ENCODE measurements at regions not wholly inside any gene's neighbourhood (a gene's known extent, or its start where the extent isn't known, plus 50 kb on each side); places are given as distances from the start of the nearest gene placed in this dataset.

- no peak overlapping the region for H3K27ac ChIP-seq (ENCODE audit: low read depth in 1 of 2, low read length in 1 of 2)
- H3K4me1 ChIP-seq (ENCODE audit: control insufficient read depth in 2 of 2, insufficient read depth in 2 of 2, low read length in 2 of 2) = no peaks in the 10 kb centered on the region
- 93% methylated on average over 3 of the region's 3 CpGs for WGBS
- H3K9me3 ChIP-seq (ENCODE audit: control insufficient read depth in 2 of 2, insufficient read depth in 1 of 2, low read length in 1 of 2) = no peaks in the 10 kb centered on the region
- DNase-seq (ENCODE audit: low read depth in 6 of 9, low spot score in 9 of 9) = no peak
- H3K27me3 ChIP-seq (ENCODE audit: control insufficient read depth in 2 of 2, insufficient read depth in 1 of 2, low read length in 1 of 2) = no peaks in the 10 kb centered on the region
- H3K4me3 ChIP-seq (ENCODE audit: low read length in 2 of 2) = no peak overlapping the region
- H3K36me3 ChIP-seq (ENCODE audit: control insufficient read depth in 2 of 2, insufficient read depth in 2 of 2, low read length in 1 of 2) = no peaks in the 10 kb centered on the region
Observed at GRCh38 chr2:122539920-122540319, 784.5 kb downstream of the TSN start.

- Histone ChIP-seq H3K27ac (ENCODE audit: low read depth in 1 of 2, low read length in 1 of 2) (no peak overlapping the region), H3K4me3 (ENCODE audit: low read length in 2 of 2) (no peak overlapping the region), H3K36me3 (ENCODE audit: control insufficient read depth in 2 of 2, insufficient read depth in 2 of 2, low read length in 1 of 2) (no peaks in the 10 kb centered on the region), H3K9me3 (ENCODE audit: control insufficient read depth in 2 of 2, insufficient read depth in 1 of 2, low read length in 1 of 2) (no peaks in the 10 kb centered on the region), H3K4me1 (ENCODE audit: control insufficient read depth in 2 of 2, insufficient read depth in 2 of 2, low read length in 2 of 2) (no peaks in the 10 kb centered on the region), H3K27me3 (ENCODE audit: control insufficient read depth in 2 of 2, insufficient read depth in 1 of 2, low read length in 1 of 2) (no peaks in the 10 kb centered on the region)
- no peak for DNase-seq (ENCODE audit: low read depth in 6 of 9, low spot score in 9 of 9)
- WGBS = 83% methylated on average over 6 of the region's 6 CpGs
Observed at GRCh38 chr2:122542236-122542635, 786.8 kb downstream of the TSN start.

GRCh38 chr2:122542646-122543045 is 787.2 kb downstream of the TSN start:
- H3K4me1 ChIP-seq (ENCODE audit: control insufficient read depth in 2 of 2, insufficient read depth in 2 of 2, low read length in 2 of 2) = no peaks in the 10 kb centered on the region
- no peak for DNase-seq (ENCODE audit: low read depth in 6 of 9, low spot score in 9 of 9)
- no peak overlapping the region for H3K27ac ChIP-seq (ENCODE audit: low read depth in 1 of 2, low read length in 1 of 2)
- no peaks in the 10 kb centered on the region for H3K27me3 ChIP-seq (ENCODE audit: control insufficient read depth in 2 of 2, insufficient read depth in 1 of 2, low read length in 1 of 2)
- H3K9me3 ChIP-seq (ENCODE audit: control insufficient read depth in 2 of 2, insufficient read depth in 1 of 2, low read length in 1 of 2) = no peaks in the 10 kb centered on the region
- H3K36me3 ChIP-seq (ENCODE audit: control insufficient read depth in 2 of 2, insufficient read depth in 2 of 2, low read length in 1 of 2) = no peaks in the 10 kb centered on the region
- no peak overlapping the region for H3K4me3 ChIP-seq (ENCODE audit: low read length in 2 of 2)
- WGBS = 92% methylated on average over 2 of the region's 2 CpGs

GRCh38 chr2:122543815-122544214 is 788.4 kb downstream of the TSN start:
- Histone ChIP-seq H3K9me3 (ENCODE audit: control insufficient read depth in 2 of 2, insufficient read depth in 1 of 2, low read length in 1 of 2) (no peaks in the 10 kb centered on the region), H3K4me3 (ENCODE audit: low read length in 2 of 2) (no peak overlapping the region), H3K36me3 (ENCODE audit: control insufficient read depth in 2 of 2, insufficient read depth in 2 of 2, low read length in 1 of 2) (no peaks in the 10 kb centered on the region), H3K4me1 (ENCODE audit: control insufficient read depth in 2 of 2, insufficient read depth in 2 of 2, low read length in 2 of 2) (no peaks in the 10 kb centered on the region), H3K27me3 (ENCODE audit: control insufficient read depth in 2 of 2, insufficient read depth in 1 of 2, low read length in 1 of 2) (no peaks in the 10 kb centered on the region), H3K27ac (ENCODE audit: low read depth in 1 of 2, low read length in 1 of 2) (no peak overlapping the region)
- DNase-seq (ENCODE audit: low read depth in 6 of 9, low spot score in 9 of 9) = no peak
- WGBS = 88% methylated on average over 2 of the region's 2 CpGs

GRCh38 chr2:122545821-122546220 is 790.4 kb downstream of the TSN start:
- no peak overlapping the region for H3K4me3 ChIP-seq (ENCODE audit: low read length in 2 of 2)
- no peak for DNase-seq (ENCODE audit: low read depth in 6 of 9, low spot score in 9 of 9)
- H3K27me3 ChIP-seq (ENCODE audit: control insufficient read depth in 2 of 2, insufficient read depth in 1 of 2, low read length in 1 of 2) = no peaks in the 10 kb centered on the region
- H3K9me3 ChIP-seq (ENCODE audit: control insufficient read depth in 2 of 2, insufficient read depth in 1 of 2, low read length in 1 of 2) = no peaks in the 10 kb centered on the region
- WGBS = 96% methylated on average over 4 of the region's 4 CpGs
- no peaks in the 10 kb centered on the region for H3K4me1 ChIP-seq (ENCODE audit: control insufficient read depth in 2 of 2, insufficient read depth in 2 of 2, low read length in 2 of 2)
- H3K27ac ChIP-seq (ENCODE audit: low read depth in 1 of 2, low read length in 1 of 2) = no peak overlapping the region
- H3K36me3 ChIP-seq (ENCODE audit: control insufficient read depth in 2 of 2, insufficient read depth in 2 of 2, low read length in 1 of 2) = no peaks in the 10 kb centered on the region

GRCh38 chr2:122562775-122563174 is 807.3 kb downstream of the TSN start:
- WGBS = 52% methylated on average over 1 of the region's 1 CpG
- Histone ChIP-seq H3K27ac (ENCODE audit: low read depth in 1 of 2, low read length in 1 of 2) (no peak overlapping the region), H3K4me1 (ENCODE audit: control insufficient read depth in 2 of 2, insufficient read depth in 2 of 2, low read length in 2 of 2) (no peaks in the 10 kb centered on the region), H3K36me3 (ENCODE audit: control insufficient read depth in 2 of 2, insufficient read depth in 2 of 2, low read length in 1 of 2) (no peaks in the 10 kb centered on the region), H3K27me3 (ENCODE audit: control insufficient read depth in 2 of 2, insufficient read depth in 1 of 2, low read length in 1 of 2) (no peaks in the 10 kb centered on the region), H3K4me3 (ENCODE audit: low read length in 2 of 2) (no peak overlapping the region), H3K9me3 (ENCODE audit: control insufficient read depth in 2 of 2, insufficient read depth in 1 of 2, low read length in 1 of 2) (no peaks in the 10 kb centered on the region)
- no peak for DNase-seq (ENCODE audit: low read depth in 6 of 9, low spot score in 9 of 9)

- Histone ChIP-seq H3K27me3 (ENCODE audit: control insufficient read depth in 2 of 2, insufficient read depth in 1 of 2, low read length in 1 of 2) (no peaks in the 10 kb centered on the region), H3K27ac (ENCODE audit: low read depth in 1 of 2, low read length in 1 of 2) (no peak overlapping the region), H3K4me3 (ENCODE audit: low read length in 2 of 2) (no peak overlapping the region), H3K9me3 (ENCODE audit: control insufficient read depth in 2 of 2, insufficient read depth in 1 of 2, low read length in 1 of 2) (no peaks in the 10 kb centered on the region), H3K36me3 (ENCODE audit: control insufficient read depth in 2 of 2, insufficient read depth in 2 of 2, low read length in 1 of 2) (no peaks in the 10 kb centered on the region), H3K4me1 (ENCODE audit: control insufficient read depth in 2 of 2, insufficient read depth in 2 of 2, low read length in 2 of 2) (no peaks in the 10 kb centered on the region)
- DNase-seq (ENCODE audit: low read depth in 6 of 9, low spot score in 9 of 9) = no peak
- WGBS = 92% methylated on average over 2 of the region's 2 CpGs
Observed at GRCh38 chr2:122563781-122564180, 808.3 kb downstream of the TSN start.

- no peaks in the 10 kb centered on the region for H3K36me3 ChIP-seq (ENCODE audit: control insufficient read depth in 2 of 2, insufficient read depth in 2 of 2, low read length in 1 of 2)
- no peak overlapping the region for H3K27ac ChIP-seq (ENCODE audit: low read depth in 1 of 2, low read length in 1 of 2)
- no peak overlapping the region for H3K4me3 ChIP-seq (ENCODE audit: low read length in 2 of 2)
- WGBS = 97% methylated on average over 4 of the region's 4 CpGs
- H3K9me3 ChIP-seq (ENCODE audit: control insufficient read depth in 2 of 2, insufficient read depth in 1 of 2, low read length in 1 of 2) = no peaks in the 10 kb centered on the region
- H3K4me1 ChIP-seq (ENCODE audit: control insufficient read depth in 2 of 2, insufficient read depth in 2 of 2, low read length in 2 of 2) = no peaks in the 10 kb centered on the region
- DNase-seq (ENCODE audit: low read depth in 6 of 9, low spot score in 9 of 9) = no peak
- H3K27me3 ChIP-seq (ENCODE audit: control insufficient read depth in 2 of 2, insufficient read depth in 1 of 2, low read length in 1 of 2) = no peaks in the 10 kb centered on the region
Observed at GRCh38 chr2:122564843-122565242, 809.4 kb downstream of the TSN start.

- DNase-seq (ENCODE audit: low read depth in 6 of 9, low spot score in 9 of 9) = no peak
- WGBS = 0% methylated on average over 1 of the region's 1 CpG
- no peaks in the 10 kb centered on the region for H3K27me3 ChIP-seq (ENCODE audit: control insufficient read depth in 2 of 2, insufficient read depth in 1 of 2, low read length in 1 of 2)
- no peaks in the 10 kb centered on the region for H3K4me1 ChIP-seq (ENCODE audit: control insufficient read depth in 2 of 2, insufficient read depth in 2 of 2, low read length in 2 of 2)
- no peaks in the 10 kb centered on the region for H3K9me3 ChIP-seq (ENCODE audit: control insufficient read depth in 2 of 2, insufficient read depth in 1 of 2, low read length in 1 of 2)
- H3K4me3 ChIP-seq (ENCODE audit: low read length in 2 of 2) = no peak overlapping the region
- no peaks in the 10 kb centered on the region for H3K36me3 ChIP-seq (ENCODE audit: control insufficient read depth in 2 of 2, insufficient read depth in 2 of 2, low read length in 1 of 2)
- H3K27ac ChIP-seq (ENCODE audit: low read depth in 1 of 2, low read length in 1 of 2) = no peak overlapping the region
Observed at GRCh38 chr2:122565364-122565763, 809.9 kb downstream of the TSN start.

- Histone ChIP-seq H3K4me1 (ENCODE audit: control insufficient read depth in 2 of 2, insufficient read depth in 2 of 2, low read length in 2 of 2) (no peaks in the 10 kb centered on the region), H3K36me3 (ENCODE audit: control insufficient read depth in 2 of 2, insufficient read depth in 2 of 2, low read length in 1 of 2) (no peaks in the 10 kb centered on the region), H3K4me3 (ENCODE audit: low read length in 2 of 2) (no peak overlapping the region), H3K27me3 (ENCODE audit: control insufficient read depth in 2 of 2, insufficient read depth in 1 of 2, low read length in 1 of 2) (no peaks in the 10 kb centered on the region), H3K27ac (ENCODE audit: low read depth in 1 of 2, low read length in 1 of 2) (no peak overlapping the region), H3K9me3 (ENCODE audit: control insufficient read depth in 2 of 2, insufficient read depth in 1 of 2, low read length in 1 of 2) (peaks cover 0 to 3% of the 10 kb centered on the region in 2 donors)
- 96% methylated on average over 15 of the region's 15 CpGs for WGBS
- no peak for DNase-seq (ENCODE audit: low read depth in 6 of 9, low spot score in 9 of 9)
Observed at GRCh38 chr2:122570641-122571040, 815.2 kb downstream of the TSN start.
